Mammary epithelial cell (primary cell): ENCODE measurements at regions not wholly inside any gene's neighbourhood (a gene's known extent, or its start where the extent isn't known, plus 50 kb on each side); places are given as distances from the start of the nearest gene placed in this dataset.

Experiments used
- EZH2 ChIP-seq: IDR thresholded peaks from 2 replicates; pipeline ENCODE4 v1.6.1; 2012; ENCODE audit warnings: low read length, inconsistent platforms, borderline replicate concordance
- TF ChIP-seq, protein P1 (sequence below), 2 donors: IDR thresholded peaks in 1 of 2; conservative IDR thresholded peaks in 1 of 2; 2 replicates each; pipeline ENCODE4 v1.5.1; 2011 to 2012; ENCODE audit warnings: inconsistent platforms in 2 of 2, low read length in 2 of 2, mild to moderate bottlenecking in 2 of 2, control low read depth in 1 of 2, low read depth in 1 of 2; ENCODE audit not compliant: insufficient read depth in 1 of 2; ENCODE audit errors: extremely low read depth in 1 of 2

DNA sequence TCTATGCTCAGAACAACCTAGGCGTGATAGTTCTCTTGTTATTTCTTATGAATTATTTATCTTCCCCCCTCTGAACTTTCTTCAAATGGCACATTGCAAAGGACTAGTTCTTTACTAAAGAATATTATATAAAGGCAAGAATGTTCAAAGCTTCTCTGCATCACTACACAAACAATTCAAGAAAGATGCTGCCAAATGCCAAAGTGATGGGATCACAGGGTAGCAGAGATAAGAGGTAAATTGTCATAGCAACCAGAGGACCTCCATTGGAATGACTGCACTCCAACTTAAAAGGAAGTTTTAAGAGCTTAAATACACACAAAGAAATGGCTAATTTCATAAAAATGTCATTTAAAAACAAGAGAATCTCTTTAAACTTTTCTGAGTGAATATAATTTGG is 72.8 kb downstream of the AQP4 start:
- TF ChIP-seq EZH2, result no peak
- TF ChIP-seq, protein P1, sequence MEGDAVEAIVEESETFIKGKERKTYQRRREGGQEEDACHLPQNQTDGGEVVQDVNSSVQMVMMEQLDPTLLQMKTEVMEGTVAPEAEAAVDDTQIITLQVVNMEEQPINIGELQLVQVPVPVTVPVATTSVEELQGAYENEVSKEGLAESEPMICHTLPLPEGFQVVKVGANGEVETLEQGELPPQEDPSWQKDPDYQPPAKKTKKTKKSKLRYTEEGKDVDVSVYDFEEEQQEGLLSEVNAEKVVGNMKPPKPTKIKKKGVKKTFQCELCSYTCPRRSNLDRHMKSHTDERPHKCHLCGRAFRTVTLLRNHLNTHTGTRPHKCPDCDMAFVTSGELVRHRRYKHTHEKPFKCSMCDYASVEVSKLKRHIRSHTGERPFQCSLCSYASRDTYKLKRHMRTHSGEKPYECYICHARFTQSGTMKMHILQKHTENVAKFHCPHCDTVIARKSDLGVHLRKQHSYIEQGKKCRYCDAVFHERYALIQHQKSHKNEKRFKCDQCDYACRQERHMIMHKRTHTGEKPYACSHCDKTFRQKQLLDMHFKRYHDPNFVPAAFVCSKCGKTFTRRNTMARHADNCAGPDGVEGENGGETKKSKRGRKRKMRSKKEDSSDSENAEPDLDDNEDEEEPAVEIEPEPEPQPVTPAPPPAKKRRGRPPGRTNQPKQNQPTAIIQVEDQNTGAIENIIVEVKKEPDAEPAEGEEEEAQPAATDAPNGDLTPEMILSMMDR (conservative IDR thresholded peaks at IDR 0.05 in 1 of 2, IDR thresholded peaks at IDR 0.05 in 1 of 2; ENCODE audit: extremely low read depth in 1 of 2, insufficient read depth in 1 of 2, low read depth in 1 of 2, low read length in 2 of 2), result no peak
